Erythroblast (primary cell): ENCODE measurements at regions not wholly inside any gene's neighbourhood (a gene's known extent, or its start where the extent isn't known, plus 50 kb on each side); places are given as distances from the start of the nearest gene placed in this dataset.

Source experiments
- GATA1 ChIP-seq: IDR thresholded peaks from 2 replicates; pipeline ENCODE4 v1.6.1; 2011; ENCODE audit warnings: low read depth, mild to moderate bottlenecking, control low read depth, low read length, moderate library complexity
- POLR2A ChIP-seq: IDR thresholded peaks from 2 replicates; pipeline ENCODE4 v1.6.1; 2011; ENCODE audit warnings: mild to moderate bottlenecking, low read length

DNA sequence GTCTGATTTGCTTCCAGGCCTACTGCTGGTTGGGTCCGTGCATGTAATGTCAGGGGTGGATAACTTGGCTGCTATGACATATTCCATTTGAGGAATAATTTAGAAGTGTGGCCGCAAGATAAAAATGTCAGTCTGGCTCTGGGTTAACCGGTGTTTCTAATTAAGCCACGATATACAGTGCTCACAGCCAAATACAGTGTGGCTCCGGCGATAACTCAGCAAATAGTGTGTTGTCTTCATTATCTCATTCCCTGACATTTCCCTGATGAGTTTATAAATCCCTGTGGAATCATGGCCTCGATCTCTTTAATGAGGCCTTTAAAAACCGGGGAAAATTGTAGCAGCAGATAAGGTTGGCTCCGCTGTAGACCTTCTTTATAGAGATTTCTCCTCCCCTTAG lies 1125.0 kb downstream of the TYW1 start:
- TF ChIP-seq POLR2A (no peak), GATA1 (no peak)
